GM21360 (cell line): ENCODE measurements at regions not wholly inside any gene's neighbourhood (a gene's known extent, or its start where the extent isn't known, plus 50 kb on each side); places are given as distances from the start of the nearest gene placed in this dataset.

Experiments used
- ATAC-seq: cut with Tn5 transposase; IDR thresholded peaks from one replicate; pipeline ENCODE4 v1.9.1; 2021; ENCODE audit warnings: mild to moderate bottlenecking, moderate library complexity; ENCODE audit not compliant: unreplicated experiment

- no peak for ATAC-seq
Observed at GRCh38 chr1:65670518-65670917, 122.2 kb upstream of the PDE4B start.

- no peak for ATAC-seq
Observed at GRCh38 chr1:65674522-65674921, 118.2 kb upstream of the PDE4B start.

GRCh38 chr1:65679773-65680172, 112.9 kb upstream of the PDE4B start:
- ATAC-seq: no peak

- no peak for ATAC-seq
Observed at GRCh38 chr1:65681096-65681495, 111.6 kb upstream of the PDE4B start.

GRCh38 chr1:65687428-65688214, 105.1 kb upstream of the PDE4B start:
- peak; percentile 90 for ATAC-seq

GRCh38 chr1:65688215-65688566, 104.5 kb upstream of the PDE4B start:
- ATAC-seq: no peak

- no peak for ATAC-seq
Observed at GRCh38 chr1:65688848-65689247, 103.8 kb upstream of the PDE4B start.

- no peak for ATAC-seq
Observed at GRCh38 chr1:65691152-65691900, 101.4 kb upstream of the PDE4B start.

- no peak for ATAC-seq
Observed at GRCh38 chr1:65691972-65692371, 100.7 kb upstream of the PDE4B start.

GRCh38 chr1:65694126-65694525, 98.6 kb upstream of the PDE4B start:
- no peak for ATAC-seq

- no peak for ATAC-seq
Observed at GRCh38 chr1:65694933-65695332, 97.8 kb upstream of the PDE4B start.

- ATAC-seq: no peak
Observed at GRCh38 chr1:65698590-65698989, 94.1 kb upstream of the PDE4B start.

- ATAC-seq: no peak
Observed at GRCh38 chr1:65703853-65704252, 88.8 kb upstream of the PDE4B start.

GRCh38 chr1:65704318-65704717, 88.4 kb upstream of the PDE4B start:
- no peak for ATAC-seq

- no peak for ATAC-seq
Observed at GRCh38 chr1:65717815-65718454, 74.8 kb upstream of the PDE4B start.

- no peak for ATAC-seq
Observed at GRCh38 chr1:65719391-65719790, 73.3 kb upstream of the PDE4B start.

- no peak for ATAC-seq
Observed at GRCh38 chr1:65722461-65722860, 70.2 kb upstream of the PDE4B start.

GRCh38 chr1:65724151-65724550, 68.5 kb upstream of the PDE4B start:
- no peak for ATAC-seq

GRCh38 chr1:65725064-65725463, 67.6 kb upstream of the PDE4B start:
- no peak for ATAC-seq

- no peak for ATAC-seq
Observed at GRCh38 chr1:65728504-65728903, 64.2 kb upstream of the PDE4B start.

GRCh38 chr1:65729259-65729658, 63.4 kb upstream of the PDE4B start:
- no peak for ATAC-seq

GRCh38 chr1:65734979-65735378, 57.7 kb upstream of the PDE4B start:
- no peak for ATAC-seq
